ENCODE measurements at regions not wholly inside any gene's neighbourhood (a gene's known extent, or its start where the extent isn't known, plus 50 kb on each side); places are given as distances from the start of the nearest gene placed in this dataset.

DNA sequence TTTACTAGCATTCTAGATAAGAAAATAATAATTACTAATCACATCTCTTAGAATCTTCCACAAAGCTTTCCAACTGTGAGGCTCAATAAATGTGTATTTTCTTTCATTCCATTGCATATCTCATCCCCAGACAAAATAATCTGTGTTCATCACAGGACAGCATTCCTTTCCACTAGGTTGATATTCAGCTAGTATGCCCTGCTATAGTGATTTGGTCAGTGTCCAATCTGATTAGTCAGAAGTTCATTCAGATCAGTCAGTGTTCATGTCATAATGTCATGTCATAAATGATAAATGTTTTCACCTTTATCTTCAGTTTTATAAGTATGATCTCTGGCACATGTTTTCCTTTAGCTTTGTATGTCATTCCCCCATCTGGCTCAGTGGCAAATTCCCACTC lies 611.4 kb downstream of the KCTD8 start:
- no peak overlapping the region for H3K4me3 ChIP-seq (ENCODE audit: low read depth, low read length)
- TF ChIP-seq, protein P1, sequence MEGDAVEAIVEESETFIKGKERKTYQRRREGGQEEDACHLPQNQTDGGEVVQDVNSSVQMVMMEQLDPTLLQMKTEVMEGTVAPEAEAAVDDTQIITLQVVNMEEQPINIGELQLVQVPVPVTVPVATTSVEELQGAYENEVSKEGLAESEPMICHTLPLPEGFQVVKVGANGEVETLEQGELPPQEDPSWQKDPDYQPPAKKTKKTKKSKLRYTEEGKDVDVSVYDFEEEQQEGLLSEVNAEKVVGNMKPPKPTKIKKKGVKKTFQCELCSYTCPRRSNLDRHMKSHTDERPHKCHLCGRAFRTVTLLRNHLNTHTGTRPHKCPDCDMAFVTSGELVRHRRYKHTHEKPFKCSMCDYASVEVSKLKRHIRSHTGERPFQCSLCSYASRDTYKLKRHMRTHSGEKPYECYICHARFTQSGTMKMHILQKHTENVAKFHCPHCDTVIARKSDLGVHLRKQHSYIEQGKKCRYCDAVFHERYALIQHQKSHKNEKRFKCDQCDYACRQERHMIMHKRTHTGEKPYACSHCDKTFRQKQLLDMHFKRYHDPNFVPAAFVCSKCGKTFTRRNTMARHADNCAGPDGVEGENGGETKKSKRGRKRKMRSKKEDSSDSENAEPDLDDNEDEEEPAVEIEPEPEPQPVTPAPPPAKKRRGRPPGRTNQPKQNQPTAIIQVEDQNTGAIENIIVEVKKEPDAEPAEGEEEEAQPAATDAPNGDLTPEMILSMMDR (IDR thresholded peaks at IDR 0.05; ENCODE audit: low read depth, low read length, missing control alignments): no peak
- in situ Hi-C loops (cut with HindIII; ENCODE audit: low pct_ligation_motif_present, low sequenced_read_pairs): no loop called here
- H3K36me3 ChIP-seq (replicated peaks): no peaks in the 10 kb centered on the region
- H3K27me3 ChIP-seq (replicated peaks): no peaks in the 10 kb centered on the region
- DNase-seq: no peak
- H3K27ac ChIP-seq: no peak overlapping the region

DNA sequence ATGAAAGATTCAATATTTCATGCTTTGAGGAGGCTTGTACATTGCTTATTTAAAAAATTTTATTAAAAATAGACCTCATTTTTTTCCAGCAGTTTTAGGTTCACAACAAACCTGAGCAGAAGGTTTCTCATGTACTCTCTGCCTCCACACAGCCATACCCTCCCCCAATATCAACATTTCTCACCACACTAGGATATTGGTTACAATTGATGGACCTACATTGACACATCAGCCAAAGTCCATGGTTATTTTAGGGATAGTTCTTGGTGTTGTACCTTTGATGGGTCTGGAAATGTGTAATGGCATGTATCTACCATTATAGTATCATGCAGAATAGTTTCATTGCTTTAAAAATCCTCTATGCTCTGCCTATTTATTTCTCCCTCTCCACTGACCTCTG lies 611.0 kb downstream of the KCTD8 start:
- Histone ChIP-seq H3K4me3 (ENCODE audit: low read depth, low read length) (no peak overlapping the region), H3K27ac (no peak overlapping the region), H3K27me3 (replicated peaks) (no peaks in the 10 kb centered on the region), H3K36me3 (replicated peaks) (no peaks in the 10 kb centered on the region)
- in situ Hi-C loops (cut with HindIII; ENCODE audit: low pct_ligation_motif_present, low sequenced_read_pairs): no loop called here
- TF ChIP-seq, protein P1 (IDR thresholded peaks at IDR 0.05; ENCODE audit: low read depth, low read length, missing control alignments): no peak
- DNase-seq: no peak

DNA sequence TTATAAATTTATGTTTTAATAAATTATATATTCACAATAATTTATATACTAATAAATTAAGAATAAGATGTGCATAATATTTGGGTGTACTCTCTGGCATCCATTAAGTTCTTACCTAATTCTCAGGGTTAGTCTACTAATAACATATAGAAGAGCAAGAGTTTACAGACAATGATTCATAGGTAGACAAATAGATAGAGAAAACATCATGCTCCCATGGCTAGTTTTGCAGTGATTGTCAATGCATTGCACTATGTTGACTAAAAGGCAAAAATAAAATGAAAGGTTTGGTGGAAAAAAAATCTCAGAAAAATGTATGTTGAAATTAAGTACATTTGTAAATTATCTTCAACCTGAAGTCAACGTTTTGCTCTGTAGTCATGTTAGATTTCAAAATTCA lies 606.0 kb downstream of the KCTD8 start:
- Histone ChIP-seq H3K4me3 (ENCODE audit: low read depth, low read length) (no peak overlapping the region), H3K27ac (no peak overlapping the region), H3K36me3 (replicated peaks) (no peaks in the 10 kb centered on the region), H3K27me3 (replicated peaks) (no peaks in the 10 kb centered on the region)
- TF ChIP-seq, protein P1 (IDR thresholded peaks at IDR 0.05; ENCODE audit: low read depth, low read length, missing control alignments): no peak
- in situ Hi-C loops (cut with HindIII; ENCODE audit: low pct_ligation_motif_present, low sequenced_read_pairs): no loop called here
- DNase-seq: no peak

DNA sequence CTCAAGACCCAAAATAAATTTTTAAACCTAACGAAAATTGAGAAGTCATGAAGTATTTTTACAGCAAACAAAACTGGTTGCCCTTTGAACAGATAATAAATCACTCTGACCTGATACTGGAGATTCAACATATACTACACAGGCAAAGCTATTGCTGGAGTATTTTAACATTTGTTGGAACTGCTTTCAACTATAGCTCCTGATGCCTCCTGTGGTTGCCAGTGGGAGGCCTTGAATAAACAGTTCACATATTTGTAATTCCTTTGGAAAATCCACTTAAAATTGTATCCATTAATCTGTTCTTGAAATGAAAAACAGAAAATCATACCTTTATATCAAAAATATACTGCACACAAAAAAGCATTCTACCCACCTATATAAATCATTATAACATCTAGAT lies 605.1 kb downstream of the KCTD8 start:
- in situ Hi-C loops (cut with HindIII; ENCODE audit: low pct_ligation_motif_present, low sequenced_read_pairs): no loop called here
- Histone ChIP-seq H3K36me3 (replicated peaks) (no peaks in the 10 kb centered on the region), H3K27ac (no peak overlapping the region), H3K4me3 (ENCODE audit: low read depth, low read length) (no peak overlapping the region), H3K27me3 (replicated peaks) (no peaks in the 10 kb centered on the region)
- peak; percentile 0 for DNase-seq
- TF ChIP-seq, protein P1 (IDR thresholded peaks at IDR 0.05; ENCODE audit: low read depth, low read length, missing control alignments): peak; percentile 36

DNA sequence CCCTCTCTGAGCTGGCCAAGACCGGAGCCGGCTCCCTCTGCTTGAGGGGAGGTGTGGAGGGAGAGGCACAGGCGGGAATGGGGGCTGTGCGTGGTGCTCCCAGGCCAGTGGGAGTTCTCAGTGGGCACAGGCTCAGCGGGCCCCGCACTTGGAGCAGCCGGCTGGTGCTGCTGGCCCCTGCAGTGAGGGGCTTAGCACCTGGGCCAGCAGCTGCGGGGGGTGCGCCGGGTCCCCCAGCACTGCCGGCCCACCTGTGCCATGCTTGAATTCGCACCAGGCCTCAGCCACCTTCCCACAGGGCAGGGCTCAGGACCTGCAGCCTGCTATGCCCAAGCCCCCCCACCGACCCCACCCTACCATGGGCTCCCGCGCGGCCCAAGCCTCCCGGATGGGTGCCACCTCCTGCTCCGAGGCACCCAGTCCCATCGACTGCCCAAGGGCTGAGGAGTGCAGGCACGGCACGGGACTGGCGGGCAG lies 602.5 kb downstream of the KCTD8 start:
- DNase-seq: no peak
- Histone ChIP-seq H3K4me3 (ENCODE audit: low read depth, low read length) (no peak overlapping the region), H3K27ac (no peak overlapping the region), H3K36me3 (replicated peaks) (no peaks in the 10 kb centered on the region), H3K27me3 (replicated peaks) (no peaks in the 10 kb centered on the region)
- TF ChIP-seq, protein P1 (IDR thresholded peaks at IDR 0.05; ENCODE audit: low read depth, low read length, missing control alignments): no peak
- in situ Hi-C loops (cut with HindIII; ENCODE audit: low pct_ligation_motif_present, low sequenced_read_pairs): no loop called here

DNA sequence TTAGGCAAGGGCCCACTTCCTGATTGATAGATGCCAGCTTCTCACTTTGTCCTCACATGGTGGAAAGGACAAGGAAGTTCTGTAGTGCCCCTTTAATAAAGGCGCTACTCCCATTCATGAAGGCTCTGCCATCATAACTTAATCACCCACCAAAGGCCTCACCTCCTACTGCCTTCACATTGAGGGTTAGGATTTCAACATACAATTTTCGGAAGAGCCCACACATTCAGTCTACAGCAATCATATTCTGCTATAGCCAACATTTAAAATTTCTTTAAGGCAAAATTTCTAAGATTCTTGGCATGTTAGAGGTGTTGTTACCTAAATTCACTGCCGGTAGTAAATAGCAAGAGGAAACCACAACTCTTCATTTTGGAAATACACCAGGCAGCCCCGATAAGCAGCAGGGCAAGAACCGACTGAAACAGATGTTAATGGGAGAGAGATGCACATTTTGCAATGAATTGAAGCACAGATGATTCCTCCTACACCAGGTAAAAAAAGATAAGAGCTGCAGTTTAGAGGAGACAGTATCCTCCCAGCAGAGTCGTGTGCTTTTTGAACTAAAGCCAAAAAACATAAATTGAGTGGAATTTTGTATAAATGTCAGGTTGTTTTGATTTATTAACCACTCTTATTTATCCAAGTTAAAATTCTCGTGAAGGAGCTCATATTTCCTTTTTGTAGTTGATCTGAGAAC lies 594.9 kb downstream of the KCTD8 start:
- DNase-seq: no peak
- TF ChIP-seq, protein P1 (IDR thresholded peaks at IDR 0.05; ENCODE audit: low read depth, low read length, missing control alignments): no peak
- in situ Hi-C loops (cut with HindIII; ENCODE audit: low pct_ligation_motif_present, low sequenced_read_pairs): no loop called here

More for the DNA sequence above, 594.9 kb downstream of the KCTD8 start:
- Histone ChIP-seq H3K4me3 (ENCODE audit: low read depth, low read length) (no peak overlapping the region), H3K27ac (no peak overlapping the region), H3K36me3 (replicated peaks) (no peaks in the 10 kb centered on the region), H3K27me3 (replicated peaks) (no peaks in the 10 kb centered on the region)
